Hypothalamus (tissue), 51 donors: ENCODE measurements at regions not wholly inside any gene's neighbourhood (a gene's known extent, or its start where the extent isn't known, plus 50 kb on each side); places are given as distances from the start of the nearest gene placed in this dataset.

Experiments
- DNase-seq, 51 donors: peaks; one replicate each; lab custom pipeline; 2025; lab: John Stamatoyannopoulos, UW

DNA sequence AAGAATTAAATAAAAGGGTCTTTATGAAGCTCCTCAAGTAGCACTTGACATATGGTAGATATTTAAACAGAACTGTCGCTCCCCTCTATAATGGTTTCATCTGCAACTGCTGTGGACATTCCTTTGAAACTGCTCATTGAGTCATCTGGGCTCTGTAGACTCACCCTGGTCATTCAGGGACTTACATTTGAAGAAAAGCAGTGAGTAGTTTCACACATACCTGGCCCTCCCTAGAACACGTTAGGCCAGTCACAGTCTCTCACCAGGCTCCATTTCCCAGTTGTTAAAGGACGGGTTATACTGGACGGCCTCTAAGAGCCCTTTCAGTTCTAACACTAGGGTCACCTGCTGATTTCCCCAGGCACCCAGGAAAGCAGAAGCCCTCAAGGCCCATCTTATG is 217.0 kb downstream of the BCL11B start:
- no peak for DNase-seq

DNA sequence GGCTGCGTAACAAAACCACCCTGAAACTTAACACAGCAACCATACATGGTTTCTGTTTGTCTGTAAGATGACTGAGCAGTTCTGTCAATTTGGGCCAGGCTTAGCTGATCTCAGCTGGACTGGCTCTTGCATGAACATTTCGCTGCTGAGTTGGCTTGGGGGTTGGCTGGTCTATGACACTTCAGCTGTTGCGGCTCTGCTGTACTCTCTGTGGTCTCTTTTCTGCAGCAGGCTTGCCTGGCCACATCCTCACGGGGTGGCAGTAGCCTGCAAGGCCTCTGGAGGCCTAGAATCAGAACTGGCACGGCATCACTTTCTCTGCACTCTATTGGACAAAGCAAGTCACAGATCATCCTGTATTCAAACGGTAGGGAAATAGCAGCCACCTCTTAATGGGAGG is 216.2 kb downstream of the BCL11B start:
- DNase-seq = no peak

DNA sequence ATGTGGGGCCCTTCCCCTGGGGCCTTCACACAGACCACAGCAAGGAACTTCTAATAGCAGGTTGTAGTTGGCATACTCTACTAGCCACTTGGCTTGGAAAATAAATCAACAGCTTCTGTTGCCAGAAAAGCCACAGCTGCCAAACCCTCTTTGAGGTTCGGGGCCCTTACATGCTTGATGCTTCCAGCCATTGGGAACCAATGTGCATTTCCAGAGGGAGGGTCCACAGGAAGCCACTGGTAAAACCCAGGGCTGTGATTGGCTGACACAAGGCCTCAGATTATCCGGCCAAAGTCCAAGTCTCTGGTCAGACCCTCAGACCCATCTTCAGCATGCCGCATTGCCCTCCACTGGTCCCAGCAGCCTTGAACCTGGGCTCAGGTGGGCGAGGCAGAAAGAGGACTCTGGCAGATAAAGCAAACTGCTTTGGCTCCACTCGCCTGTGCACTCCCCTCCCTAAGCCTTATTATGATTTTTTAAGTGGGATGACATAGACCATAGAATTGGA is 214.4 kb downstream of the BCL11B start:
- no peak for DNase-seq

DNA sequence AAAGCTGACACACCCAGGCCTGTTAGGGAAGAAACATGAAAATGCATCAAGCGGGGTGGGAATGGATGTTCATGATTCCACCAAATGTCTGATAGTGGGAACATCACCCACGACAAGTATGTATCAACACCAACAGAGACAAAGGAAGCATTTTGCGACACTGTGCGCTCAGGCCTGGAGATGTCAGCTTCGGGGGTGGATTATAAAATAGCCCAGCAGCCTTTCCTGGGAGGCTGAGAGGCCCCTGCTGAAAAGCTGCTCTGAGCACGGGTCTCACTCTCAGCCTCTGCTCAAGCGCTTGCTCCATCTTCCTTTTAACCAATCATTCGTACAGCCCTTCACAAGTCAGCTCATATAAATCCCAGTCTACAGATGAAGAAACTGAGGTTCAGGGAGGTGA is 213.5 kb downstream of the BCL11B start:
- no peak for DNase-seq

DNA sequence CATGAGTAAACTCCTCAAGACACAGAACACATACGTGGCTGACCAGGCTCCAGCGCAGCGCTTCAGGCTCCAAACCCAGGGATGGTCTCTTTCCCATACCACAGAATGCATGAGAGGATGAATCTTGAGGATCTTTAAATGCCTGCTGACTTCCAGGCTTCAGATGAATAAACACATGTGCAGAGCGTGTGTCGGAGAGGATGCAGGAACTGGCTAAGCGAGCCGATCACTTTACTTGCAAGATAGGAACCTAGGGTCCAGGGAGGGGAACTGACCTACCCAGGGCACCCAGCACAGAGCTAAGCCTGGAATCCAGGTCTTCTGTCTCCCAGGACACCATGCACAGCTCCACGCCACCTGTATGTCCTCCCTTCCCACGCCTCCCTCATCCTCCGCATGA is 209.8 kb downstream of the BCL11B start:
- DNase-seq = no peak

DNA sequence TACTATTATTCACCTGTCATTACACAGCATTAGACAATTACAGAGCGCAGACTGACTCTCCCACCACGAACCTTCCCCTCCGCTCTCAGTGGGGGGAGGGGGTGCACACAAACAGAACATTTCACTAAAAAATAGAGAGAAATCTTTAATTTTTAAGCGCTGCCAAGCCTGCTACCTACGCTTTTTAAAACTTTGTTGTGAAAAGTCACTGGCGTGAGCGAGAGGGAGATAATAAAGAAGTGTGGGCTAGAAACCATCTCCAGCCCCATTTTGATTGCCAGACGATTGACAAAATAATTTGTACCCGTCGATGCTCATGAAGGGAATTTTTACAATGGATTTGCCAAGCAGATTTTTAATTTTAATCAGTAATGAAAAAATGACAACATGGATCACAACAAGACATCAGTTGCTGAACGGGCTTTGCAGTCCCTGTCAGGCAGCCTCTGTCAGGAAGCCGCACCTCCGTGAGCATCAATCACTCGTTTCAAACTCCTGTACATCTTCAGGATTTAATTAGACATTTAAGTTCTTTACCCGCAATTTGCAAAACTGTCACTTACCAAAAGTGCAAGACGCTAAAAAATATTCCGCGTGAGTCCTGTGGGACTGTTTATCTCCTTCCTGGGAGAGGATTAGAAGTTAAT is 209.1 kb downstream of the BCL11B start:
- DNase-seq = no peak

DNA sequence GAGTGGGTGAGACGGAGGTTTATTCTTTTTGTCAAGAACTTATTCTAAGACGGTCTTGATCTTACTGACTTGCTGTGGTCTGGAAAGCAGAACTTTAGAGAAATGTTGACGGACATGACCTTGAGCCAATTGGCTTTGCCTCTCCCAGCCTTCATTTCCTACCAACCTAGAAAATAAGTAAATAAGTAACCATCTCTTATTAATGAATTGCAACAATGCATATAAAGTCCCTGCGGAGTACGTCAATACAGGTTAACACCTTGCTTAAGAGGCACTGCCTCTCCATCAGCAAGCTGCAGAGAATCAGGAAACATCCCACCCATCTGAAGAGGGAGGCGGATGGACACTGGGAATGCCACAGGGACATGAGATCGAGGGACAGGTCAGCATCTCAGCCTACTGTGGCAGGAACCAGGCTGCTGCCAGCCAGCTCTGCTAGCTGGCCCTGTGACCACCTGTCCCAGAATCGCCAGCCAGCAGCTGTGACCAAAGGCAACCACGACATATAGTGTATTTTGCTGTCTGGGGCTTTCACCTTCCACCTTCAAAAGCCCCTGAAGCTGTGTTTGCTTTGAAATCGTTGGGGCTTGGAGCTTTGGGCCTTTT is 208.3 kb downstream of the BCL11B start:
- no peak for DNase-seq

DNA sequence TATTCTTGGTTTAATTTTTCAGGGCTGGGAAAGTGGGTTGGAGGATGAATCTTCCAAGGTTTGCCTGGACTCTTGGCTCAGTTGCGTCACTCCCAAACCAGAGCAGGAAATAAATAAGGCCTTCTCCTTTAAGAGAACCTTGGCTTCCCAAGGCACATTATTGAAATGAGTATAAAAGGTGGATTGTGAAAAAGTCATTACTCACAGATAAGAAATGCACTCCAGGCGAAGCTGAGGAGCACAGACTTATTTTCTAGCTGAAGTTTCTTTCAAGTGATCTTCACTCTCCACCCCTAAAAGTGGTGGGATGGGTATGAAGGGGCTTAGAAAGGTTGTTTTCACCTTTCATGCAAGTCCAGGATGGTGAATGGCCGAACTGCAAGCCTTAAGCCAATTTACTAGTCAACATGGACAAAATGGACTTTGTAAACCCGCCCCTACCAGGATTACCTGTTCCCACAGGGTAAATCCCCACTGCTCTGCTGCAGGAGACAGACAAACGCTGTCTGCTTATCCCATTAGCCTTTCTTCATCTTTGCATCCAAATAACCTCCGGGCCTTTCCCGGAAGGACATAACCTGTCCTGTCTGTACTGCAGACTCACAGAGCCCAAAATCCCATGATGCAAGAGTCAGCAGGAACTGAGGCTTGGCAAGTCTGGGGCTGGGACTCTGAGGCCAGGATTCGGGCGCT is 207.6 kb downstream of the BCL11B start:
- DNase-seq = no peak

DNA sequence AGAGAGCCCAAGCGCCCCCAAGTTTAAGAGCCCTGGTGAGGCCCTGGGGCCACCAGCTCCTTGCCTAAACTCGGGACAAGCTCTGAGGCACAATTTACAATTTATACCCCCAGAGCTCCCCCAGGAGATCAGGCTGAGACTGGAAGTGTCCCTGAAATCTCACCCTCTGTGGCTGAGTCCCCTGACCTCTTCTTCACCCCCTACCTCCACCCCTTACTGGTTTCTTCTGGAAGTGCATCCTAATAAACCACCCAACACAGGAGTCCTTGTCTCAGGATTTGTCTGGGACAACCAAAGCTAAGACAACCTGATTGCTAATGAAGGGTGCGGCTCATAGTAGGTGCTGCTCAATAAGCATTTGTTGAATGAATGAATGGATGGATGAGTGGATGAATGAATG is 206.4 kb downstream of the BCL11B start:
- no peak for DNase-seq

DNA sequence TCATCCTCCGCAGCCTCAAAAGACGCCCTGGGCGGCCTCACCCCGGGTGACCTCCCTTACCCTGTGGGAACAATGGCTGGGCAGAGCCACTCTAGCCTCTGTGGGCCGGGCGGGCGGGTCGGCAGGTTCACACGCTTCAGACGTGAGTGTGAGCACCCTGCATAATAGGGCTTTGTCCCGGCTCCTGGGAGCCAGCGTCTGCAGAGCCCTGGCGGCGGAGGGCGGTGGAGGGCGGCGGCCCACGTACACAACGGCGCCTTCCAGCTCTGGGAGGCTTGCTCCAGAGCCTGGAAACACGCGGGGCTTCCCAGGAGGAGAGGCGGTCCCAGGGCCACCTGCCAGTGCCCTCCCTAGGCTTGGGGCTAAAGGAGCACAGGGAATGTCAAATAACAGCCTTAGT is 205.6 kb downstream of the BCL11B start:
- DNase-seq = no peak

DNA sequence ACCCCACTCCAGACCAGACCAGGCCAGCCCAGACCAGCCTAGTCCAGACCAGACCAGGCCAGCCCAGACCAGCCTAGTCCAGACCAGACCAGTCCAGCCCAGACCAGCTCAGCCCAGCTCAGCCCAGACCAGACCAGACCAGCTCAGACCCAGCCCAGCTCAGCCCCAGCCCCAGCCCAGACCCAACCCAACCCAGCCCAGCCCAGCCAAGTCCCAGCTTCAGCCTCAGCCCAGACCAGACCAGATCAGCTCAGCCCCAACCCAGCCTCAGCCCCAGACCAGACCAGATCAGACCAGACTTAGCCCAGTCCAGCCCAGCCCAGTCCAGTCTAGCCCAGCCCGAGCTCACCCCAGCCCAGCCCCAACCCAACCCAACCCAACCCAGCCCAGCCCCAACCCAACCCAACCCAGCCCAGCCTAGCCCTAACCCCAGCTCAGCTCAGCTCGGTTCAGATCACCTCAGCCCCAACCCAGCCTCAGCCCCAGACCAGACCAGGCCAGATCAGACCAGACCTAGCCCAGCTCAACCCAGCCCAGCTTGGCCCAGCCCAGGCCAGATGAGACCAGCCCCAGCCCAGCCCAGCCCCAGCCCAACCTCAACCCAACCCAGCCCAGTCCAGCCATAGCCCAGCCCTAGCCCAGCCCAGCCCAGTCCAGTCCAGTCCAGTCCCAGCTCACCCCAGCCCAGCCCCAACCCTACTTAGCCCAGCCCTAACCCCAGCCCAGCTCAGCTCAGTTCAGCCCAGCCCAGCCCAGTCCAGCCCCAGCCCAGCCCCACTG is 204.7 kb downstream of the BCL11B start:
- no peak for DNase-seq

DNA sequence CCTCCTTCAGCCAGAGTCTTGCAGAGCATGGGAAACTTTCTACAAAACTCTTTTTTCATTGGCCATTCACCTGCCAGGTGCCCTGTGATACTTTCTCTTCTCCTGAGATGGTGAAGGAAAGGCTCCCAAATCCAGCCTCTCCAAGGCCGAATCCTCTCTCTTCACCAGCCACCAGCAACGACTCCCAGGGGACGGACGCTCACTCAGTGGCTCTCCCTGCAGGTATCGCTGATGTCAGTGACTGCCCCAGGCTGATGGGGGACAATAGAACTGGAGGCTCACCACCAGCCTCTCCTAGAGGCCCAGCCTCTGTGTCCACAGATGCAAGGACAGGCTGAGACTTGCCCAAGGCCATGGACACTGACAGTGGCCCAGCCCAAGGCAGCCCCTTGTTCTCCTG is 204.1 kb downstream of the BCL11B start:
- DNase-seq = no peak

DNA sequence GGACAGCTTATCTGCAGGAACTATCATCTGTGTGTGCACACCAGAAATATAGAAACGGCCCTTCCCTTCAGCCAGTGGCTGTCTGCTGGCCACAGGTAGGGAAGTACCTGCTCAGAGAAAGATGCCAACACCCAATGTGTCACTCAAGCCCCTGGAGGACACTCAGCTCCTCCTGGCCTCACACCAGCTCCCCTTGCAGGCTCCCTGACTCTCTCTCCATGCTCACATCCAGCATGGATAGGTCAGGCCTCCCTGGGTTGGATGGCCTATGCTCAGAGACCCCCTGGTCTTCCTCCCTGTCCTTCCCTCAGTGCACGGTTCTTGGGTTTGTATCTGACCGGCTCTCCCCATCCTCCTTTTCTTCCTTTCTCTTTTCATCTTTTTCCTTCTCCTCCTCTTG is 202.1 kb downstream of the BCL11B start:
- no peak for DNase-seq

DNA sequence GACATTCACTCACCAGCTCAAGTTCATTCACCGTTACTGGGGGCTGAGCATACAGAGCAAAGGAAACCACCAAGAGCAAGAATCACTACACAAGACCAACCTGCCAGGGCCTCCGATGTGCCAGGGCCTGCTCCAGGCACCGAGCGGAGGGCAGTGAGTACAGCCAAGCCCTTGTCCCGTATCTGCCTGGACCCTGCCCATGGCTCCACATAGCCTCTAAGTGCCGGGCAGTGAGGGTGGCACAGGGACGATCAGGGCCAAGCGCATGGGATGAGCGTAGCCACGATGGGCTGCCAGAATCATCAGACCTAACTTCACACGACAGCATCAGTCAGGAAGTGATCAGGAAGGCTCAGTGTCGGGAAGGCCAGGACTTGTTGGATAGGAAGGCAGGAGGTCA is 199.6 kb downstream of the BCL11B start:
- DNase-seq = no peak

DNA sequence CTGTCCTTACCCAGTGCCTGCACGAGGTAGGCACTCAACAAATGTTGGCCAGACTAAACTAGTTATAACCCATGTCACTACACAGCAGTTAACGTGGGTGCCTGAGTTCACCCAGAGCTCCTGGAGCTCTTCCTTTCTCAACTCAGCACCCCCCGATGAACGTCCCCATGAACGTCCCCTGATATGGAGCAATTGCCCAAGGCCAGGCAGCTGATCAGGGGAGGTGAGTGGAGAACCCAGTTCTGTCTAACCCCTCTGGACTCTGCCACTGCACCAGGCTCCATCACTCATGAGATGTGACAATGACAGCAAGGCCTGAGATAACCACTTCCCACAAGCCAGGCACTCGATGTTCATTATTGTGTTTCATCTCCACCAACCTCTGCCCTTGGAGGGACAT is 199.0 kb downstream of the BCL11B start:
- DNase-seq = no peak

DNA sequence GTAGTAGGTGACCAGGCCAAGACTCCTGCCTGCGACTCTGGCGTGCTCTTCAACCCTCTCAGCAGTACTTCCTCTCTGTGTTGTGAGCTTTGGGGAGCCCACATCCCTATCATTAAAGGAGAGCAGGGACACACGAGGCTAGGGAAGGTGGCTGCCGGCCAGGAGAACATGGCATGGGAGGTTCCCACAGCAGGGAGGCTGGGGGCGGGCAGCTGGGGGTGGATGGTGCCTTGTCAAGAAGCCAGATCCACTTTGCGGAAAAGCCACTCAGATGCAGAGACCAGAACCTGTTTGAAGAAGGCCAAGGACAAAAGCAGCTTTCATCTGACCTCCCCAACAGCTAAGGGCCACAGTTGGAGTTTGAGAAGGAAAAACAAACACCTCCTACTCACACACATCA is 198.6 kb downstream of the BCL11B start:
- DNase-seq = no peak

DNA sequence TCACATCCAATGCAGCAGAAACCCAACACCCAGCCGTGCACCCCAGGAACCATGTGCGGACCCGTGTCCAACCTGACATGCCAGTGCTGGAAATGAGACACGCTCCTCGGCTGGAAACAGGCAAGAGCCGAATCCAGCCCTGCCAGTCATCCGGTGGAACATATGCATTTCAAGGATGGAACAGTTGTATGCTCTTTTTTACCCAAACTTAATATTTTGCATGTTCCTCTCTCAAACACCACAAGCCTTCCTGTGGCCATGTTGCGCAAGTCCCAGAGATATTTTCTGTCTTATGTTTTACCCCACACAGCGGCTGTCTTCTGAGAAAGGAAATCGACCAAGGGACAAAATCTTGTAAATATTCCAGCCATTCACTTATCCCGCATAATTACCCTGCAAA is 196.9 kb downstream of the BCL11B start:
- DNase-seq = no peak

DNA sequence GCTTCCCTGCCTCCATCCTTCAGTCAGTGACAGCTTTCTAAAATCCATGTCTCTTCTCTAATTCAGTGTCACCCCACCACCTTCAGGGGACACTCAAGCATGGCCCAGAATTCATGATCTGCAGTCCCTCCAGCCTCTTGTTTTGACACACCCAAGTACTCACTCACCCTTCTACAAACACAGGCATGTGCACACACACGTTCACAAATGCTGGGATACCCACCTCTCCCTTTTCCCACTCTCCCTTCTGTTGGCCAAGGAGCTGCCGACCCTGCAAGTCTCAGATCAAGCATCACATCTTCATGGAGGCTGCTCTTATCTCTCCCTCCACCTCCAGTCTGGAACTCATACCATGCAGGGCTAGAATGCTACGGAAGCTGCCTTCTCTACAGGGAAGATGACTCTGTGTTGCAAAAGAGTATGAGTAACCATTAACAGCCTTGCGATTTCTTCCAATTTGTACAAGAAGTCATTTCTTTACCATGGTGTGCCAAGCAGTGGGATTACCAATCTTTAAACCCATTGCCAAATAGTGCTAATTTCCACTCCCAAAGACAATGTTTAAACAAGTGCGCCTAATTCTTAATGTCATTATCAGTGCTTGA is 196.1 kb downstream of the BCL11B start:
- DNase-seq = no peak

DNA sequence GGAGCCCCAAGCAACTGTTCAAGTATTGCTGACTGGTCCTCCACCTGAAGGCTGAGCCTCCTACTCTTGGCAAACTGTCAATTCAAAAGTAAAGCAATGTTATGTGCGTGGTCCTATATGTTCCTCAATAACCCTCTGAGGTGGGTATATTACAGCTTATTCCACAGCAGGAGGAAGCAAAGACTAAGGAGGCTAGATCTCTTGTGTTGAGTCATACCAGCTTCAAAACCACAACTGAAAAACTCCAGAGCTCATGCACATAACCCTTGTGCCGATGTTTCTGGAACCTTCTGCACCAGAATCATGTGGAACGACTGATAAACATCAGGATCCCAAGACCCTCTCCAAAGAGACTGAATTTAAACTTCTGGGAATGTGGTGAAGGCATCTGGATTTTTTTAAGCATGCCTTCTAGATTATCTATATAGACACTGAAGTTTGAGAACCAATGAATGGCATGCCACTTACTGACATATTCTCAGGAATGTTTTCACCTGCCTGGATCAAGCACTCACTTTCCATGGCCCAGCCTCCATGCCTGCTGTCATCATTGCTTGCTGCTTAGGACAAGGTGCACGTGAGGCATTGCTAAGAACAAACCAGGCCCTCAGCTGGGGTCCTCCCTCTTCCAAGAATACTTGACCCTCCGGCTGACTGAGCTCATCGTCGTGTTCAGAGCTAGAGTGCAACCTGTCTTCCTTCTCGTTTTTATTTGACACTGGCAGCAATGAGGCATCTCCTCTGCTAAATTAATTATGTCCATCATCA is 194.7 kb downstream of the BCL11B start:
- DNase-seq = no peak

DNA sequence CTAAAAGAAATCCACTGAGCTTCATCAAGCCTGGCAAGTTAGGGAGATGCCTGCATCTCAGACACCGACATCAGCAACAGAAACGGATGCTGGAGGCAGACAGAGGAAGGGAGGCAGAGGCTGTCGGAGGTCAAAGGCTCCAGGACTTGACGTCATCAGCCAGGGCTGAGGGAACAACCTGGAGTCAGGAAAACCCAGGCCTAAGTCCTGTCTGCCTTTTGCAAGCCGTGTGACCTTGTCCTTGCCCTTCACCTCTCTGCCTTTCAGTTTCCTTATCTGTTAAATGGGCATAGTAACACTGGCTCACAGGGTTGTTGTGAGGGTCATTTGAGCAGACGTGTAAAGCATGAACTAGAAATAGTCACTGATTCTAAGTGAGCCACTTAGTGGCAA is 194.2 kb downstream of the BCL11B start:
- no peak for DNase-seq
